A673 (cell line): ENCODE measurements at regions not wholly inside any gene's neighbourhood (a gene's known extent, or its start where the extent isn't known, plus 50 kb on each side); places are given as distances from the start of the nearest gene placed in this dataset.

Experiments
- BruUV-seq: library from RNA; stranded (reverse); fragments of 400-500 nt; replicated peaks from 2 replicates; lab custom pipeline; 2021; lab: Mats Ljungman, UMichigan
- CTCF ChIA-PET: fragments of 300-600 bp; sonication (Branson Sonifier 250); formaldehyde crosslinking; loops from one replicate; lab custom pipeline; 2022; ENCODE audit warnings: antibody characterized with exemption; lab: Charles Lee
- POLR2A ChIA-PET: fragments of 300-600 bp; sonication (Branson Sonifier 250); formaldehyde crosslinking; loops from one replicate; lab custom pipeline; 2022; ENCODE audit warnings: antibody characterized with exemption; ENCODE audit not compliant: low non-redundant PET; lab: Charles Lee
- DNase-seq: peaks from one replicate; pipeline ENCODE4 v3.0.0-alpha.2; 2015; ENCODE audit warnings: low spot score
- H3K27ac ChIP-seq: fragments of 200-600 bp; sonication (generic); 2 replicates; pipeline ENCODE4 v1.5.1; 2016; ENCODE audit warnings: mixed run types, low read depth, mild to moderate bottlenecking, mixed read lengths, antibody characterized with exemption, low read length; ENCODE audit not compliant: poor library complexity, severe bottlenecking
- H3K27me3 ChIP-seq: fragments of 200-600 bp; sonication (generic); replicated peaks from 2 replicates; pipeline ENCODE4 v1.6.1; 2017; ENCODE audit warnings: mixed run types, low read depth, mild to moderate bottlenecking, mixed read lengths, antibody characterized with exemption, low read length; ENCODE audit not compliant: insufficient read depth, poor library complexity
- H3K36me3 ChIP-seq: fragments of 200-600 bp; sonication (generic); 2 replicates; pipeline ENCODE4 v1.6.1; 2016; ENCODE audit warnings: mixed run types, mild to moderate bottlenecking, mixed read lengths, antibody characterized with exemption, low read length; ENCODE audit not compliant: insufficient read depth, poor library complexity, severe bottlenecking
- H3K4me1 ChIP-seq: fragments of 200-600 bp; sonication (generic); 2 replicates; pipeline ENCODE4 v1.6.1; 2017; ENCODE audit warnings: mixed run types, mild to moderate bottlenecking, mixed read lengths, antibody characterized with exemption, low read length; ENCODE audit not compliant: insufficient read depth, poor library complexity, severe bottlenecking
- H3K4me3 ChIP-seq: fragments of 200-600 bp; sonication (generic); 2 replicates; pipeline ENCODE4 v1.5.1; 2016; ENCODE audit warnings: low read depth, mixed run types, mild to moderate bottlenecking, mixed read lengths, low read length; ENCODE audit not compliant: poor library complexity, severe bottlenecking
- H3K9me3 ChIP-seq: fragments of 200-600 bp; sonication (generic); 2 replicates; pipeline ENCODE4 v1.6.1; 2016; ENCODE audit warnings: mixed run types, low read depth, mild to moderate bottlenecking, mixed read lengths, antibody characterized with exemption, low read length; ENCODE audit not compliant: poor library complexity, severe bottlenecking
- CTCF ChIP-seq: fragments of 300-800, 200-600 bp; sonication (generic); conservative IDR thresholded peaks from 2 replicates; pipeline ENCODE4 v1.5.1; 2017; ENCODE audit warnings: low read depth, mild to moderate bottlenecking, antibody characterized with exemption, low read length, moderate library complexity, mixed read lengths
- EZH2 ChIP-seq: fragments of 200-600 bp; sonication (generic); IDR thresholded peaks from 2 replicates; pipeline ENCODE4 v1.6.1; 2017; ENCODE audit warnings: borderline replicate concordance, low read depth, mild to moderate bottlenecking, mixed read lengths, antibody characterized with exemption, low read length; ENCODE audit not compliant: poor library complexity, severe bottlenecking
- intact Hi-C: fragments of 100-400 bp; cut with micrococcal nuclease; formaldehyde crosslinking; loops from one replicate; pipeline ENCODE4 v1.10.0; 2022; ENCODE audit not compliant: unreplicated experiment

- CTCF ChIA-PET, result no interaction called here
- intact Hi-C loops, result no loop called here
- no TSS peak for BruUV-seq
Observed at GRCh38 chr9:708551-709432, 132.7 kb upstream of the DMRT1 start.

GRCh38 chr9:710951-711745, 130.3 kb upstream of the DMRT1 start:
- intact Hi-C loops, result no loop called here
- TF ChIP-seq EZH2 (no peak), CTCF (no peak)
- H3K4me1 ChIP-seq, result peaks cover 4% of the 10 kb centered on the region
- no peak overlapping the region for H3K27ac ChIP-seq
- BruUV-seq, result no TSS peak
- peaks cover 10% of the 10 kb centered on the region for H3K27me3 ChIP-seq
- no peaks in the 10 kb centered on the region for H3K9me3 ChIP-seq
- no peak for DNase-seq
- no peaks in the 10 kb centered on the region for H3K36me3 ChIP-seq
- CTCF ChIA-PET, result no interaction called here
- no peak overlapping the region for H3K4me3 ChIP-seq
- POLR2A ChIA-PET, result no interaction called here

More at GRCh38 chr9:708551-709432, 132.7 kb upstream of the DMRT1 start:
- Histone ChIP-seq H3K36me3 (no peaks in the 10 kb centered on the region), H3K9me3 (no peaks in the 10 kb centered on the region), H3K27me3 (peaks cover 11% of the 10 kb centered on the region), H3K4me3 (no peak overlapping the region), H3K27ac (no peak overlapping the region), H3K4me1 (peaks cover 5% of the 10 kb centered on the region)
- no peak for TF ChIP-seq CTCF
- no peak for TF ChIP-seq EZH2
- POLR2A ChIA-PET, result no interaction called here
- DNase-seq, result no peak

- TF ChIP-seq CTCF (no peak), EZH2 (no peak)
- no peaks in the 10 kb centered on the region for H3K36me3 ChIP-seq
- H3K27me3 ChIP-seq, result peaks cover 2% of the 10 kb centered on the region
- no peak overlapping the region for H3K4me3 ChIP-seq
- H3K4me1 ChIP-seq, result no peaks in the 10 kb centered on the region
- H3K9me3 ChIP-seq, result no peaks in the 10 kb centered on the region
- CTCF ChIA-PET, result no interaction called here
- POLR2A ChIA-PET, result no interaction called here
- no TSS peak for BruUV-seq
- DNase-seq, result no peak
- intact Hi-C loops, result no loop called here
- H3K27ac ChIP-seq, result no peak overlapping the region
Observed at GRCh38 chr9:711761-712553, 129.5 kb upstream of the DMRT1 start.
